HepG2 (cell line): ENCODE measurements at regions not wholly inside any gene's neighbourhood (a gene's known extent, or its start where the extent isn't known, plus 50 kb on each side); places are given as distances from the start of the nearest gene placed in this dataset.

Experiments
- ATAC-seq: fragments of 200-7000 bp; cut with Tn5 transposase; 3 replicates; pipeline ENCODE4 v1.9.1; 2020; ENCODE audit warnings: mild to moderate bottlenecking, moderate library complexity
- BruUV-seq: library from RNA; stranded (reverse); fragments of 400-500 nt; replicated peaks from 2 replicates; lab custom pipeline; 2021; lab: Mats Ljungman, UMichigan
- CTCF ChIA-PET: fragments of 300-600 bp; formaldehyde crosslinking; extraction: SDS; loops from one replicate; lab custom pipeline; 2021; ENCODE audit warnings: low total read pairs, inconsistent platforms, low intra/inter-chr PET ratio; lab: Yijun Ruan, JAX
- POLR2A ChIA-PET: fragments of 350-600 bp; sonication (Branson Sonifier 250); formaldehyde crosslinking; loops from one replicate; lab custom pipeline; 2020; ENCODE audit warnings: antibody characterized with exemption, inconsistent platforms; lab: Yijun Ruan, JAX
- DNase-seq: peaks from one replicate; pipeline ENCODE4 v3.0.0-alpha.2; 2015; ENCODE audit warnings: low spot score
- FAIRE-seq: peaks from 3 replicates; lab custom pipeline; 2011; peaks lifted over from hg19 to GRCh38; lab: Jason Lieb, UNC
- H2AFZ ChIP-seq: one replicate; pipeline ENCODE4 v1.6.1; 2011; ENCODE audit warnings: low read length, inconsistent platforms
- H3K27ac ChIP-seq: fragments of 300-600 bp; 3 replicates; pipeline ENCODE4 v1.8.0; 2011; ENCODE audit warnings: mixed run types, mild to moderate bottlenecking, mixed read lengths, low read length, inconsistent platforms; ENCODE audit not compliant: insufficient read depth; ENCODE audit errors: extremely low read length
- H3K27me3 ChIP-seq, 2 experiments: fragments of 200-600 bp in 1 of 2; 2 replicates in 1 of 2; 3 replicates in 1 of 2; pipeline versions ENCODE4 v1.6.0 to v1.8.0; 2011; ENCODE audit warnings: low read length in 2 of 2, mild to moderate bottlenecking in 2 of 2, moderate library complexity in 2 of 2, inconsistent platforms in 1 of 2; ENCODE audit not compliant: insufficient read depth in 2 of 2, control insufficient read depth in 1 of 2
- H3K36me3 ChIP-seq, 2 experiments: fragments of 200-600 bp in 1 of 2; replicated peaks in 1 of 2; 2 replicates in 1 of 2; 3 replicates in 1 of 2; pipeline versions ENCODE4 v1.5.1 to v1.8.0; 2011; ENCODE audit warnings: low read length in 2 of 2, inconsistent platforms in 1 of 2; ENCODE audit not compliant: insufficient read depth in 2 of 2, control insufficient read depth in 1 of 2
- H3K4me1 ChIP-seq: 2 replicates; pipeline ENCODE4 v1.5.1; 2012; ENCODE audit warnings: low read length, inconsistent platforms; ENCODE audit not compliant: insufficient read depth
- H3K4me2 ChIP-seq: 2 replicates; pipeline ENCODE4 v1.6.0; 2011; ENCODE audit warnings: low read depth, low read length, inconsistent platforms
- H3K4me3 ChIP-seq, 3 experiments: fragments of 200-600 bp in 1 of 3; sonication (generic), shearing (Covaris generic) in 1 of 3; replicated peaks in 1 of 3; 2 replicates each; pipeline ENCODE4 v1.5.1; 2011 to 2016; ENCODE audit warnings: low read length in 3 of 3, inconsistent platforms in 2 of 3, low read depth in 2 of 3, mild to moderate bottlenecking in 2 of 3, control low read depth in 1 of 3, mixed read lengths in 1 of 3; ENCODE audit not compliant: insufficient read depth in 1 of 3
- H3K79me2 ChIP-seq: one replicate; pipeline ENCODE4 v1.6.1; 2011; ENCODE audit warnings: low read length, inconsistent platforms; ENCODE audit not compliant: insufficient read depth
- H3K9ac ChIP-seq: 2 replicates; pipeline ENCODE4 v1.6.0; 2011; ENCODE audit warnings: mild to moderate bottlenecking, low read depth, low read length, inconsistent platforms; ENCODE audit not compliant: insufficient read depth
- H3K9me3 ChIP-seq: 2 replicates; pipeline ENCODE4 v1.5.1; 2012; ENCODE audit warnings: mild to moderate bottlenecking, low read length
- H4K20me1 ChIP-seq: 2 replicates; pipeline ENCODE4 v1.6.0; 2011; ENCODE audit warnings: inconsistent platforms, mild to moderate bottlenecking, low read length, moderate library complexity; ENCODE audit not compliant: insufficient read depth
- DMTF1 ChIP-seq: sonication (generic); formaldehyde crosslinking; IDR thresholded peaks from 2 replicates; pipeline ENCODE4 v1.4.0; 2020; ENCODE audit warnings: mild to moderate bottlenecking, missing genetic modification reagents
- FOXK1 ChIP-seq: sonication (generic); formaldehyde crosslinking; IDR thresholded peaks from 2 replicates; pipeline ENCODE4 v1.4.0; 2020; ENCODE audit warnings: low read depth, missing genetic modification reagents, borderline replicate concordance
- GFI1 ChIP-seq: sonication (generic); formaldehyde crosslinking; IDR thresholded peaks from 2 replicates; pipeline ENCODE4 v1.5.0; 2020; ENCODE audit warnings: missing genetic modification reagents, mild to moderate bottlenecking, borderline replicate concordance
- SRSF1 ChIP-seq: fragments of 200-400 bp; formaldehyde crosslinking; optimal IDR thresholded peaks from 2 replicates; pipeline ENCODE3; 2017; ENCODE audit warnings: mild to moderate bottlenecking, low read depth, low read length, moderate library complexity
- THAP9 ChIP-seq: sonication (generic); formaldehyde crosslinking; IDR thresholded peaks from 2 replicates; pipeline ENCODE4; 2020; ENCODE audit warnings: missing genetic modification reagents, mild to moderate bottlenecking, borderline replicate concordance
- ZNF484 ChIP-seq: sonication (generic); formaldehyde crosslinking; IDR thresholded peaks from 2 replicates; pipeline ENCODE4 v1.5.1; 2020; ENCODE audit warnings: mild to moderate bottlenecking, low read depth, missing genetic modification reagents, borderline replicate concordance
- ZNF629 ChIP-seq: sonication (generic); formaldehyde crosslinking; conservative IDR thresholded peaks from 2 replicates; pipeline ENCODE4 v1.5.0; 2020; ENCODE audit warnings: missing genetic modification reagents
- ZZZ3 ChIP-seq: sonication (generic); formaldehyde crosslinking; IDR thresholded peaks from 2 replicates; pipeline ENCODE4 v1.4.0; 2020; ENCODE audit warnings: missing genetic modification reagents, mild to moderate bottlenecking, borderline replicate concordance
- WGBS: methylation state at CpG from one replicate; pipeline ENCODE4 v1.1.6; 2017; ENCODE audit warnings: low lambda C conversion rate; 5-methylcytosine and 5-hydroxymethylcytosine counted together
- in situ Hi-C: cut with HindIII; loops from 2 replicates; pipeline ENCODE4 v1.10.0; 2017; ENCODE audit warnings: low pct_unique_long_range_greater_than_20kb; ENCODE audit not compliant: extremely low pct_ligation_motif_present
- intact Hi-C: fragments of 100-400 bp; cut with micrococcal nuclease; formaldehyde crosslinking; loops from one replicate; pipeline ENCODE4 v1.10.0; 2022; ENCODE audit not compliant: unreplicated experiment
- TF ChIP-seq, protein P1 (sequence below): sonication (generic); formaldehyde crosslinking; IDR thresholded peaks from 2 replicates; pipeline ENCODE4 v1.4.0; 2020; ENCODE audit warnings: low read depth, mild to moderate bottlenecking, missing genetic modification reagents

- no peak for TF ChIP-seq THAP9 (CRISPR knock-in tag)
- TF ChIP-seq FOXK1 (CRISPR knock-in tag): no peak
- no peak for TF ChIP-seq SRSF1
- TF ChIP-seq GFI1 (CRISPR knock-in tag): no peak
- no peak for TF ChIP-seq ZNF629 (CRISPR knock-in tag)
- no peak for TF ChIP-seq ZNF484 (CRISPR knock-in tag)
- no peak for TF ChIP-seq ZZZ3 (CRISPR knock-in tag)
Observed at GRCh38 chr5:1974081-1974480, 91.4 kb upstream of the IRX4 start (continued).

GRCh38 chr5:1973391-1974013 is 90.8 kb upstream of the IRX4 start:
- no peak for TF ChIP-seq DMTF1 (CRISPR knock-in tag)
- TF ChIP-seq, protein P1, sequence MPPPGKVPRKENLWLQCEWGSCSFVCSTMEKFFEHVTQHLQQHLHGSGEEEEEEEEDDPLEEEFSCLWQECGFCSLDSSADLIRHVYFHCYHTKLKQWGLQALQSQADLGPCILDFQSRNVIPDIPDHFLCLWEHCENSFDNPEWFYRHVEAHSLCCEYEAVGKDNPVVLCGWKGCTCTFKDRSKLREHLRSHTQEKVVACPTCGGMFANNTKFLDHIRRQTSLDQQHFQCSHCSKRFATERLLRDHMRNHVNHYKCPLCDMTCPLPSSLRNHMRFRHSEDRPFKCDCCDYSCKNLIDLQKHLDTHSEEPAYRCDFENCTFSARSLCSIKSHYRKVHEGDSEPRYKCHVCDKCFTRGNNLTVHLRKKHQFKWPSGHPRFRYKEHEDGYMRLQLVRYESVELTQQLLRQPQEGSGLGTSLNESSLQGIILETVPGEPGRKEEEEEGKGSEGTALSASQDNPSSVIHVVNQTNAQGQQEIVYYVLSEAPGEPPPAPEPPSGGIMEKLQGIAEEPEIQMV: no peak
- no peak for TF ChIP-seq GFI1 (CRISPR knock-in tag)
- H3K9me3 ChIP-seq: no peaks in the 10 kb centered on the region
- ChIA-PET POLR2A (no interaction called here), CTCF (no interaction called here)
- H3K27ac ChIP-seq: no peak overlapping the region
- H2AFZ ChIP-seq: no peak overlapping the region
- H3K27me3 ChIP-seq: peaks cover 0 to 15% of the 10 kb centered on the region in 2 experiments; a peak in 3 of 5 replicates
- H3K9ac ChIP-seq: no peak overlapping the region
- H3K4me3 ChIP-seq: no peak overlapping the region
- intact Hi-C loops (no loop called here), in situ Hi-C loops (no loop called here)
- H4K20me1 ChIP-seq: no peaks in the 10 kb centered on the region
- no TSS peak for BruUV-seq
- no peaks in the 10 kb centered on the region for H3K36me3 ChIP-seq
- DNase-seq (no peak), ATAC-seq (no peak), FAIRE-seq (no peak)
- 40% methylated on average over 21 of the region's 21 CpGs for WGBS
- H3K79me2 ChIP-seq: no peaks in the 10 kb centered on the region
- H3K4me2 ChIP-seq: no peak overlapping the region
- H3K4me1 ChIP-seq: no peaks in the 10 kb centered on the region
